ENCODE measurements at regions not wholly inside any gene's neighbourhood (a gene's known extent, or its start where the extent isn't known, plus 50 kb on each side); places are given as distances from the start of the nearest gene placed in this dataset.
"Not testable (repeated sequence)": the region's sequence is repeated elsewhere in the genome, so short reads cannot be mapped to it uniquely, and the experiment has no call there.

- DNase-seq: peak; percentile 21
These were observed 86.0 kb upstream of the TET2 start for GRCh38 chr4:105060628-105061027.

- peak; percentile 84 for DNase-seq
These were observed 85.5 kb upstream of the TET2 start for GRCh38 chr4:105061136-105061696.

GRCh38 chr4:105061731-105062130 is 84.9 kb upstream of the TET2 start:
- DNase-seq: no peak

GRCh38 chr4:105066401-105066800 is 80.3 kb upstream of the TET2 start:
- no peak for DNase-seq

- no peak for DNase-seq
These were observed 79.2 kb upstream of the TET2 start for GRCh38 chr4:105067431-105067830.

GRCh38 chr4:105067946-105068345 is 78.7 kb upstream of the TET2 start:
- DNase-seq: no peak

- DNase-seq: no peak
These were observed 78.2 kb upstream of the TET2 start for GRCh38 chr4:105068516-105068915.

- DNase-seq: not testable (repeated sequence)
These were observed 74.6 kb upstream of the TET2 start for GRCh38 chr4:105072095-105072494.

GRCh38 chr4:105074097-105074496 is 72.6 kb upstream of the TET2 start:
- no peak for DNase-seq

GRCh38 chr4:105075045-105075444 is 71.6 kb upstream of the TET2 start:
- DNase-seq: no peak

GRCh38 chr4:105088110-105088879 is 58.4 kb upstream of the TET2 start:
- DNase-seq: peak; percentile 59

GRCh38 chr4:105092356-105092755 is 54.3 kb upstream of the TET2 start:
- peak; percentile 61 for DNase-seq

- DNase-seq: peak; percentile 43
These were observed 53.9 kb upstream of the TET2 start for GRCh38 chr4:105092768-105093167.

GRCh38 chr4:105093975-105094374 is 52.7 kb upstream of the TET2 start:
- DNase-seq: no peak

Measured in kidney glomerular epithelial cell (primary cell).